NCI-H2029 treated with DMSO at 0.1 percent for 48 hours (cell line): ENCODE measurements at regions not wholly inside any gene's neighbourhood (a gene's known extent, or its start where the extent isn't known, plus 50 kb on each side); places are given as distances from the start of the nearest gene placed in this dataset.
"Not testable (repeated sequence)": the region's sequence is repeated elsewhere in the genome, so short reads cannot be mapped to it uniquely, and the experiment has no call there.

Source experiments
- DNase-seq: peaks from one replicate; lab custom pipeline; 2025; lab: John Stamatoyannopoulos, UW

DNA sequence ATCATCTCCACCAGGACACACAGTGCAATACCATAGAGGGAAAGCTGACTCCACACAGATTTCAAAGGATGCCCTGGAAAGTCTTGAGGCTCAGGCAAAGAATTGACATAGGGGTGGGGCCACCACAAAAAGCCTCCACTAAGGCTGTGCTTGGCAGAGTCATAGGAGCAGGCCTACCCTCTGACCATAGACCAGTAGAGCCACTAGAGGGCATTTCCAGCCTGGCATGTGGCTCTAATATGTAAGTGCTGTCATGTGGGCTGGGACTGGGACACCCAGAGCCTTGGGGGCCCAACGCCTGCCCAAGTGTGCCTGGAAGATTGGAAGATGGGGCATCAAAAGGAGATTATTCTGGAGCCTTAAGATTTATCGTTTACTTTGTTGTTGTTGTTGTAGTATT lies 726.0 kb downstream of the DNAH5 start:
- no peak for DNase-seq

DNA sequence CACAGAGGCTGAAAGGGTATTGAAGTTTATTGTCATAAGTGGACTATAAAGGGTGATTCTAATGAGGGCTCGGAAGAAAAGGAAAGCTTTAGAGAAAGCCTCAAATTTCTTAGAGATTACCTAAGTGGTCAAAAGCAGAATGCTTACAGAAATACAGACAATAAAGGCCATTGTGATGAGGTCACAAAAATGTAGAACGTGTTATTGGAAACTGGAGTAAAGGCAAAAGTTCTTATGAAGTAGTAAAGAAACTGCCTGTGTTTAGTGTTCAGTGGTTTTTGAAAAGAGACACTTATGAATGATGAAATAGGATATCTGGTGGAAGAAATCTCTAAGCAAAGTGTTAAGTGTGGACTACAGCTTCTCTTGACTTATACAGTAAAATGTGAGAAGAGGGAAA lies 726.9 kb downstream of the DNAH5 start:
- DNase-seq, result no peak

DNA sequence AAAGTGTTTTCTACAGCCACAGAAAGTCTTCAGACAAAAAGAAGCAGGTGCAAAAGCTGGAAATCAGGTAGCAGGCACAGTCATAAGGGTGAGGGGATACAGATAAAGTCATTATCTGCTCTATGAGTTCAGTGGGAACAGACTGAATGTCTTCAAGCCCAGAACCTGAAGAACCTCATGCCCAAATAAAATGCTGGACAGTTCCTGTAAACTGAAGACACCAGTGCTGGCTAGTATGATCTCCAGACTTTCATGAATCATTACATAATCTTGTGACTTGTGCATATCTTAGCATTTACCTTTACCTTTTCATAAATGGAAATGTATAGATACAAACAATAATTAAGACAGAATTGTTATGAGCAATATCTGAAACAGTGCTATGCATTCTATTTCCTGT lies 728.7 kb downstream of the DNAH5 start:
- DNase-seq, result no peak

DNA sequence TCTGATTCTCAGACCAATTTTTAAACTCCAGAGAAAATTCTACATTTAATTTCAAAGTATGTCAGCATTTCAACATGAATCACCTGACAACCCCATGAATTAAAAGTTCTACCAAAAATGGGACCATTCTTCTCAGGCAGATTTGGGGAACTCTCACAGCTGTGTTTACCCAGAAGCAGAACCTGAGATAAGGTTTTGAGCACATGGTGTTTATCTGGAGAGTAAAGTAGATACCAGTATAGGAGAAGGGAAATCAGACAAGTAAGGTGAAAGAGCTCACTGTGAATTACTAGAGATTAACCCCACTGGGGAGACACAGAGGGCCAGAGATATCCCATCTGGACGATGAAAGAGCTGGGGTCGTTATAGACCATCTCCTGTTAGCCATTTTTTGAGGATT lies 729.1 kb downstream of the DNAH5 start:
- no peak for DNase-seq

DNA sequence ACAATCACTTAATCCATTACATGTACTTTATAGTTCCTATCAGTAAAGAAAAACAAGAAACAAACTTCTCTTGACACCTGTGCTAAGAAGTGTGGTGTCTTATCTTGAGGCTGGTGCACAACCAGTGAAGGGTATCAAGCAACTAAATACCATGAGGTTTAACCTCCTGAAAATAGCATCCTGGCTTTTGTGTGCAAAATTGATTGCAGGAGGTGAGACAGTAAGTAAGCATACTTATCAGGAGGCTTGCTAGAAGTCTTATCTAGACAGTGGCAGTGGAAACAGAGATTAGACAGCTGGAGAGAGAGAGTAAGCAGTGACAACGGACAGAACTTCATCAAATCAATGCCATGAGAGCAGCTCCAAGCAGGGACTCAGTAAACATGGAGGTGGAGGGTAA lies 730.3 kb downstream of the DNAH5 start:
- no peak for DNase-seq

DNA sequence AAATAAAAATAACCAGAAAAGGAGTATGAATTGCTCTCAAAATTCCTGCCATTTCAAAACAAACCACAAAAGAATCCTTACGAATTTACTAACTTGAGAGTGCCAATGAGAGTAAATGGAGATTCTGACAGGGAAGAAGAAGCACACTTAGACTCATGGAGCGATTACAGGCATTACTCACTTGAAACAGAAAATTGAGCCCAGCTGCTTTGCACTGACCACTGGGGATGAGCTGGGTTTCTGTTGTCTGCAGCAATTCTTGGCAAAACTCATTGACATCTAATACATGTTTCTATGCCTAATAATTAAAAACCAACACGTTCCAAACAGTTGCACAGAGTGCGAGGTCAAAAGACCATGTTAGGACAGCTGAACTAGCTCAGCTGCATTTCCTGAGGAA lies 731.6 kb downstream of the DNAH5 start:
- DNase-seq, result no peak

DNA sequence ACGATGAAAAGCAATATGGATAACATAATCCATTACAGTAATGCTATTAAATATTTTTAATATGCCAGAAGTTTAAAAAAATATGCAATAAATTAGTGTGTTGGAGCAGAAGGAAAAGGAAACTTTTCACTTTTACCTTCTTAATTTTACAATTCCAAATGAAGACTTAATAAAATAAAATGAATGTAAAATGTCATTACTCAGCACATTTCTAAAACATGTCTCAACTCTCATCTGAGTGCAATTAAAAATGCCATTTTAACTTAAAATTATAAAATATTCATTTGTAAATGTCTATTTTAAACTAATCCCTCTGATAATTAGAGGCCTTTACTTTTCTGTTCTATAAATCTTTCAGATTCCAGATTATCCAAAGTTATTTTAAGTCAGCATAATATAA lies 733.4 kb downstream of the DNAH5 start:
- DNase-seq, result no peak

DNA sequence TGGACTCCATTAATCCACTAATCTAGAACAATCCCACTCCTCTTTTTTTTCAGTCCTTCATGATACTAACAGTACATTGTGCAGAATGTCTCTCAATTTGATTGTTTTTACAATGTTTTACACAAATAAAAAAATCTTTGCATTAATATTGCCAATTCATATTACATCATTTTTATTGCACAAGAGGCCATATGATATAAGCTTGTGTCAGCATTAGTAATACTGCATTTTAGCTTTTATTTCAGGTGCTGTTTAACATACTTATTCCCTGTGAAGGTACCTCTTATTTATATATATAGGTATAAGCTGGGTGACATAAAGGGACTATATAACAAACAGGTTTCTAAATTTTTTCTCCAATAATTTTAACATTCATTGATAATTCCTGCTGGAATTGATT lies 737.4 kb downstream of the DNAH5 start:
- no peak for DNase-seq

DNA sequence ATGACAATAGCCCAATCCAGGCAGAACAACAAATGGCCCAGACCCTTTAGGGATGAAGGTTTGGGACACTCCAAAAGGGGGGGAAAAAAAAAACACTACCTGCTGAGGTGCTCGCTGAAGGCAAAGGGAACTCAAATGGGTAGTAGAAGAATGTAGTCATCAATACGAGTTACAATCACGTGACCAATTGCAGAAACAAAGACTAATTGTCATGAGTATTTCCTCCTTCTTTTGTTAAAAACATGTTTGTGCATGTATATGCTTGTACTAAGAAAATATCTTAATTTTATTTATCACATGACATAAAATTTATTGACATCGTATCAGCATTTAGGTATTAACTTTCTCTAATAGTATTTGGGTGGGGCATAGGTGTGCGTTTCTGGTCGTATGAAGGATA lies 743.5 kb downstream of the DNAH5 start:
- no peak for DNase-seq

DNA sequence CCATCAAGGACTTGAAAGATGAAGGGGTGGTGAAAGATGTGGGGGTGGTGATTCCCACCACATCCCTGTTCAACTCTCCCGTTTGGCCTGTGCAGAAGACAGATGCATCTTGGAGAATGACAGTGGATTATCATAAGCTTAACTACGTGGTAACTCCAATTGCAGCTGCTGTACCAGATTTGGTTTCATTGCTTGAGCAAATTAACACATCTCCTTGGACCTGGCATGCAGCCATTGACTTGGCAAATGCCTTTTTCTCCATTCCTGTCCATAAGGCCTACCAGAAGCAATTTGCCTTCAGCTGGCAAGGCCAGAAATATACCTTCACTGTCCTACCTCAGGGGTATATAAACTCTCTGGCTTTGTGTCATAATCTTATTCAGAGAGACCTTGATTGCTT lies 746.3 kb downstream of the DNAH5 start:
- not testable (repeated sequence) for DNase-seq

DNA sequence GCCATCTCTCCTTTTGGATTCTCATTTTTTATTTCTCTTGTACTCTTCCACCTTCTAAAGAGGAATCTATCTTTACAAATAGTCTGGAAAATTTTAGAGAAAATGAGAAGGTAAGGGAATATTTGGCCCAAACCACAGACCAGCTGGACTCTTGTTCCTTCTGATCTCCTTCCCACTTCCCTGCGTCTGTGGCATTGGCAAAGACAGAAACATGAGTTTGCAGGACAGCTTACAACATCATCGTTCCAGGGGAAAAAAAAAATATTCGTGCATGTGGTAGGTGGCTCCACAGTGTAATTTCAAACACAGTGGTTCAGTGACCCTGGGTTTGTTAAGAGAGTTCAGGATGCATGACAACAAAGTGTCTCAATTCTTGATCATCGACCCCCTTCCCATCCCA lies 755.0 kb downstream of the DNAH5 start:
- no peak for DNase-seq

DNA sequence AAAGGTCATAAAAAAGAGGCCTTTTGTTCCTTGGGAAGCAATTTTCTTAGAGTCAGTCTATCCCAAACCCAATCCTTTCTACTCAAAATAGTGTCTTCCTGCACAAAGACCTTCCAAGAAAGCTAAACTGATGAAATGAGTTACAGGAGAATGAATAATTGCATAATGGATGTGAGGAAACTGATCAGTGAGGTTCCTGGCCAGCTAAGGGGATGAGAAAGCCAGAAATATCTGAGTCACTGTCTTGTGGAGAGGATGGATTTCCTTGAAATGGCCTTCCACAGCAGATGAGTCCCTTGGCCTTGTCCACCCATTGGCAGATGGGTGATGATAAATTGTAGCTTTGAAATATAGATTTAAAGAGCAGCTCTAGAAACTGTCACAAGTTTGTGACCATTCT lies 756.1 kb downstream of the DNAH5 start:
- DNase-seq, result no peak

DNA sequence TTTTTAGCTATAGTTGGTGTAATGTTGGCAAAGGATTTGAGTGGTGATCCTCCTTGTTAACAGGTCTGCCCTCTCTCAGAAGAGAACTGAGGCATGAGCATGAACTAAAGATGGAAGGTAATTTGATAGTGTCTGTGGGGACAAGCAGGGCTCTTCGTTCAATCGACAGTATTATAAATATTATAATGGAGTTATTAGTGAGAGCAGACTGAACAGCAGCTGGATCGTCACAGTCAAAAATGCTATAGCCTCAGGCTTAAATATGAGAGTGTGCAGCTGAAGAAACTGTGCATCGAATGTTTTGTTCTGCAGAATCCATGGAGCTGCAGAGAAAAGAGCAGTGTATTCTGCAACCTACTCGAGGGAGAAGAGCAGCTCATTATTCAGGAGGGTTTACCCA lies 757.3 kb downstream of the DNAH5 start:
- no peak for DNase-seq

DNA sequence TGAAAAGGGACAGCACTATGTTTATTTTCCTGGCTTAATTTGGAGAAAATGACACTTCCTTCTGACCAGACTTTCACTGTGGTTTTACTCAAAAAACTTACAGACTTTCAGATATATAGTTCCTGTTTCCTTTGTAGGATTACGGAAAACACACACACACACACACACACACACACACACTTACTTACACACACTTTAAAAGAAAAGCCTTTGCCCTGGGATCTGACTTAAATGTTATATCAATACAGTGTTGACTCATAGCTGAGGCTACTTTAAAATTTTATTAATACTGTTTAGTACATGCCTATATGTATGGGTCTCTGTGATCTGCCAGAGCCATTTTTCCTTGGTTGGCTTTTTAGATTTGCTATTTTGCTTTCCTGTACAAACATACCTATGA lies 758.3 kb downstream of the DNAH5 start:
- no peak for DNase-seq

DNA sequence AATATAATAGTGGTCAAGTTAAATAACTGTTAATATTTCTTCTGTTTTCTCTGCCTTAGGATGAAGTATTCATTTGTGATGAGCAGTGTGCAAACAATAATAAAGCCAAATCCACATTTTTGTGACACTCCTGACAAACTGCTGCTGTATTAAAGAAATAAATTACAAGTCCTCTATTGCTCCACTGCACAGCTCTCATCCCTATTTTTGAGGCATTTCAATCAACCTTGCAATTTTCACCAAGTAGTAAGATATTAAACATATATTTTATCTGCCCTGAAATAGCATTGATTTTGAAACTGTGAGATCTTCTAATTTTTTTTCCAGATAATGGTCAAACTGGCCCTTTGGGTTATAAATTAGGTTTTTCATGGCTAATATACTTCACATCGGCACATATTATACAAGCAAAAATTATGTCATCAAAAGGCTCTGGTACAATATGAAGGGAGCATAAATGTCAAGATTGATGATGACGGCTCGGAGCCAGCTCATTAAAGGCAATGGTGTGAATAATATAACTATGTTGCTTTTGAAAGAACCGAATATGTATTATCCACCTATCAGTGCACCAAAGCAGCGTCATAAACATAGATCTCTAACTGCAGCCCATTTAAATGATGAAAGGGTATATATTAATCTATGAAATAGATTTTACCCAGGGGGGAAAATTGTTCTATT lies 764.9 kb downstream of the DNAH5 start:
- no peak for DNase-seq

DNA sequence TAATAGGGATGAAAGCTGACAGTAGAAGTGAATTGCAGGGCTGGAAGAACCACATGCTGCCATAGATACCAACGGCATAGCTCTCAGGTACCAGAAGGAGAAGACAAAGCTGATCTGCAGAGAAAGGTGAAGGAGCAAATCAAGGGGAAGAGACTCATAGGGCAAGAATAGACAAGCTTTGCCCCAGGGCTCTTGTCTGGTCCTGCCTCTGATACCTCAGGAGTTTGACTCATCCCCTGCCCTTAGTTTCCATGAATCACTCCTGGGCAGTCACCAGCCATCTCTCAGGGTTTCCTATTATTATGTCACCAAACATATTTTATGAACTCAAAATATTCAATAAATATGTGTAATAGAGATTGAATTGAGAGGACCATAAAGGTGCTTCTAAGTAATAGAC lies 800.9 kb downstream of the DNAH5 start:
- no peak for DNase-seq

DNA sequence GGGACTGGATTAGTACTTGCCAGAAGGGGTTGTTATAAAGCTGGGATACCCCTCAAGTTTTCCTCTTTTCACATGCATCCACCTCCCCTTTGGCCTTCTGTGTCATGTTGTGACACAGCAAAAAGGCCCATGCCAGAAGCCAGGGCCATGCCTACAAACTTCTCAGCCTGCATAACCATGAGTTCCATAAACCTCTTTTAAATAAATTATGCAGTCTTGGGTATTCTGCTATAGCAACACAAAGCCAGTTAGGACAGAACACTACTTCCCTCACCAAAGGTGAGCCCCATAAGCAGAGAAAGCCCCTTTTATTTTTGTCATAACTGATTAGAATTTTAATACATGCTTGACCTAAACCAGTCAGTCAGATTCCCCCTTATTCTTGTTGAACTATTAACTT lies 801.3 kb downstream of the DNAH5 start:
- DNase-seq, result no peak

DNA sequence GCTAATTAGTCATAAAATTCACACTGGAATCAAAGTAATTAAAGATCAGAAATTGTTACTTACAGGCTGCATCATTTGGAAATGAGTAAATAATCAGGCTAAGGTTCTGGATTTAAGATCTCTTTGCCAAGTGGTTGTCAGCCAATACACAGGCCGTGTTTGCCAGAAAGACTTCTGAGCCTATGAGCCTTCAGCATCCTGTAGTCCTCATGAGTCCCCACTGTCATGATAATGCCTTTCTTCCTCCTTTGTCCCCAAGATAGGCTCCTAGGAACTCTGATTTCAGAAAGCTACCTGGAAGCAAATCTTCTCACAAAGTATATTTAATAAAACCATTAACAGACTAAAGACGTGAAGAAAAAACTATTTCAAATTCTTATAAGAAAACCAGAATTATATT lies 810.5 kb downstream of the DNAH5 start:
- no peak for DNase-seq

DNA sequence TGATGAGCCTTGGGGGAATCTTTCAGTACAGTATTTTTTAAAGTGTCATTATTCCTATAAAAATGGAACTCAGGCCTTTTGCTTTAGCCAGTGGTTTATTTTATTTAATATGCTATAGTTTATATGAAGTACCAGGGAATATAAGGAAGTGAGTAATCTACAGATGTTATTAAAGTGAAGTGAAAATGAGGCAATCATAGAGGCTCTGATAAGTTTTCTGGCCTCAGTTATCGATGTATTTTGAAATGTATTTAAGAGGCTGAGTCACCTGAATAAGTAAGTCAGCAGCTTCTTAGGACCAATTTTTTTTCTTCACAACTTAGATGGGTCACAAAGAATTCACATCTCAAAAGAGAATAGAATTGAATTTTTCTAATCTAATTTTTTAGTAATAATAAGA lies 829.0 kb downstream of the DNAH5 start:
- DNase-seq, result no peak

DNA sequence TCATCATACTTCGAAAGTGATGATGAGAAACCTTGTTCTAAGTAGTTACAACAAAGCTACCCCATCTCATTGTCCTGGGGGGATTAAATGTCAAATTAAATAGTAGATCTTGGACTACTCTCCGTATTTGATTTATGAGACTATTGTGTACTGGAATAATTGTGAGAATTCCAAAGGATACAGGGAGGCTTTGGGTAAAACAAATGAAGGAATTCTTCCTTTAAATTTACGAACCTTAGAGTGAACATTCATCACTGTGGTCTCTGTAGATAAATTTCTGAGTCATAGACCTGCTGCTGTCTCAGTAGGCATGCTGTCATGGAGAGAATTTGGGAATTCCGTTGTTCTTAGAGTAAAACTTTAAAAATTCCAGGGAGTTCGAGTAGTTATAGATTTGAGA lies 836.2 kb downstream of the DNAH5 start:
- DNase-seq, result no peak

DNA sequence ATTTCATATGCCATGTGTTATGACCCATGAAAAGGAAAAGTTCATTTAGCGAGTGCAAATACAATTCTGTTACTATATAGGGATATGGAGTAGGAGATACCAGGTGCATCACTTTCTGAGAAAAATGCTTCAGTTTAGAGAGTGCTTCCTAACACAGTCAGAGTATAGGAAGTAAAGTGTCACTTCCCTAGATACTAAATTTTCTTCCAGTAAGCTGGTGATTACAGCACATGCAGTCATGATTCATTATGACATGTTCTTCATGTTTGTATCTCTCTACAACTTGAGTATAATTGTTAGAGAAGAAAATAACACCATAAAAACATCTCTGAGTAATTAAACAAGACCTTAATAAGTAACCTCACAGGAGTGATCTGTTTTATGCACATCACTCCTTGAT lies 837.0 kb downstream of the DNAH5 start:
- DNase-seq, result no peak

DNA sequence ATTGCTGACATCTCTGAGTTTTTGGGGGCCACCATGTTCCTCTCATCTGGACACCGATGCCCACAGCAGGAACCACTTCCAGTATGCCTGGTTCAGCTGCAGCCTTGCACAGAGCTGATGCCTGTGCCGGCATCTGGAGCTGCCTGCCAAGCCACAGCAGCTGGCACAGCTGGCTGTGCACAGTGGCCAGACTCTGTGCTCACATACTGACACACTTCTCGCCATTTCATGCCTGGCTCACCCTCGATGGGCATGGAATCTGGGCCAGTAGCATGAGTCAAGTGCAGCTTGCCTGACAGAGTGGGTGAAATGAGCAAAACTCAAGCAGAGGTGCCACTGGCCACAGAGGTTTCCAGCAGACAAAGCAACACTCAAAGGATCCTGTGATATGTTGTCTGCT lies 863.4 kb downstream of the DNAH5 start:
- no peak for DNase-seq

DNA sequence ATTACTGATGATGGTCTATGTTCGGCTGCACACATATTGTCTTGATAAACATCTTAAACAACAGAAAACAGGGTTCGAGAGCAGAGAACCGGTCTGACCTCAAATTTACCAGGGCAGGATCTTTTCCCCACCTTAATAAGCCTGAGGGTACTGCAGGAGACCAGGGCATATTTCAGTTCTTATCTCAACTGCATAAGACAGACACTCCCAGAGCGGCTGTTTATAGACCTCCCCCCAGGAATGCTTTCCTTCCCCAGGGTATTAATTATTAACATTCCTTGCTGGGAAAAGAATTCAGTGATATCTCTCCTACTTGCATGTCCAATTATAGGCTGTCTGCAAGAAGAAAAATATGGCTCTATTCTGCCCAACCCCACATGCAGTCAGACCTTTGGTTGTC lies 871.6 kb downstream of the DNAH5 start:
- DNase-seq, result not testable (repeated sequence)

DNA sequence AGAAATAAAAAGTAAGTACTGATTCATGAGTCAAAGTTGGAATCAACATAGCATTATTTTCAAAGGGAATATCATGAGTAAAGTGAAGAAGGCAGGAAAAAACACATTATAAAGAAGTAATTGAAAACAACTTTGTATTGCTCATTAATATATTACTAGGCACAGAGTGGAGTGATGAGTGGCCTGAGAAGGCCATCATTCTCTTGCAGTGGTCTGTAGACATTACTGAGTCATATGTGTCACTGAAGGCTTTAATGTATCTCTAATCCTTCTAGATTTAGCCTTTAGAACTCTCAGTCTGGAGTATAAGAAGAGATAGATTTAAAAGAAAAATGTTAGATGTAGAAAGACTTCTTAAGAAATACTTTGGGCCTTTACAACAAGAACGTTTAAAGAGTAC lies 881.4 kb downstream of the DNAH5 start:
- no peak for DNase-seq
